22Rv1 (cell line): ENCODE measurements at regions not wholly inside any gene's neighbourhood (a gene's known extent, or its start where the extent isn't known, plus 50 kb on each side); places are given as distances from the start of the nearest gene placed in this dataset.

Experiments
- ZFX ChIP-seq: fragments of 450-650 bp; IDR thresholded peaks from 2 replicates; pipeline ENCODE4 v1.6.1; 2017; ENCODE audit warnings: antibody characterized with exemption, borderline replicate concordance
- TF ChIP-seq, protein P1 (sequence below): fragments of 450-650 bp; IDR thresholded peaks from 2 replicates; pipeline ENCODE4 v1.5.1; 2017; ENCODE audit warnings: mild to moderate bottlenecking

DNA sequence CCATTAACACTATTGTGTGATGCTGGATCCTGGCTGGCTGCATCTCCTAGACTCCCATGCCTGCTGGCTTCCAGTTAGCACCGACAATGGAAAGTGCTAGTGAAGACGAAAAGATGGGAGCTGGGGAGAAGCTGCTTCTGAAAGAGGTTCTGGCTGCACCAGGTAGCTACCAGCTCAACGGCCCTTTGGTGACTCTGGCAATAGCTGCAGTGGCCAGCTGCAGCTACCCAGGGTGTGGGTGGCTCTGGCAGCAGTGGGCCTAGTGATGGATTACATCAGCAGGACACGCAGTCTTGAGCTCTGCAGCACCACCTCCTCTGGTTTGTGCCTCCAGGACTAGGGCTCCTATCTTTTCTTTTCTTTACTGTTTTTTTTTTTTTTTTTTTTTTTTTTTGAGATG is 662.6 kb downstream of the MATN1 start:
- TF ChIP-seq, protein P1, sequence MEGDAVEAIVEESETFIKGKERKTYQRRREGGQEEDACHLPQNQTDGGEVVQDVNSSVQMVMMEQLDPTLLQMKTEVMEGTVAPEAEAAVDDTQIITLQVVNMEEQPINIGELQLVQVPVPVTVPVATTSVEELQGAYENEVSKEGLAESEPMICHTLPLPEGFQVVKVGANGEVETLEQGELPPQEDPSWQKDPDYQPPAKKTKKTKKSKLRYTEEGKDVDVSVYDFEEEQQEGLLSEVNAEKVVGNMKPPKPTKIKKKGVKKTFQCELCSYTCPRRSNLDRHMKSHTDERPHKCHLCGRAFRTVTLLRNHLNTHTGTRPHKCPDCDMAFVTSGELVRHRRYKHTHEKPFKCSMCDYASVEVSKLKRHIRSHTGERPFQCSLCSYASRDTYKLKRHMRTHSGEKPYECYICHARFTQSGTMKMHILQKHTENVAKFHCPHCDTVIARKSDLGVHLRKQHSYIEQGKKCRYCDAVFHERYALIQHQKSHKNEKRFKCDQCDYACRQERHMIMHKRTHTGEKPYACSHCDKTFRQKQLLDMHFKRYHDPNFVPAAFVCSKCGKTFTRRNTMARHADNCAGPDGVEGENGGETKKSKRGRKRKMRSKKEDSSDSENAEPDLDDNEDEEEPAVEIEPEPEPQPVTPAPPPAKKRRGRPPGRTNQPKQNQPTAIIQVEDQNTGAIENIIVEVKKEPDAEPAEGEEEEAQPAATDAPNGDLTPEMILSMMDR: no peak
- TF ChIP-seq ZFX: no peak
